A673 (cell line): ENCODE measurements at regions not wholly inside any gene's neighbourhood (a gene's known extent, or its start where the extent isn't known, plus 50 kb on each side); places are given as distances from the start of the nearest gene placed in this dataset.

Experiments used
- EZH2 ChIP-seq: fragments of 200-600 bp; sonication (generic); IDR thresholded peaks from 2 replicates; pipeline ENCODE4 v1.6.1; 2017; ENCODE audit warnings: borderline replicate concordance, low read depth, mild to moderate bottlenecking, mixed read lengths, antibody characterized with exemption, low read length; ENCODE audit not compliant: poor library complexity, severe bottlenecking
- TF ChIP-seq, protein P1 (sequence below): fragments of 300-800, 200-600 bp; sonication (generic); conservative IDR thresholded peaks from 2 replicates; pipeline ENCODE4 v1.5.1; 2017; ENCODE audit warnings: low read depth, mild to moderate bottlenecking, antibody characterized with exemption, low read length, moderate library complexity, mixed read lengths

DNA sequence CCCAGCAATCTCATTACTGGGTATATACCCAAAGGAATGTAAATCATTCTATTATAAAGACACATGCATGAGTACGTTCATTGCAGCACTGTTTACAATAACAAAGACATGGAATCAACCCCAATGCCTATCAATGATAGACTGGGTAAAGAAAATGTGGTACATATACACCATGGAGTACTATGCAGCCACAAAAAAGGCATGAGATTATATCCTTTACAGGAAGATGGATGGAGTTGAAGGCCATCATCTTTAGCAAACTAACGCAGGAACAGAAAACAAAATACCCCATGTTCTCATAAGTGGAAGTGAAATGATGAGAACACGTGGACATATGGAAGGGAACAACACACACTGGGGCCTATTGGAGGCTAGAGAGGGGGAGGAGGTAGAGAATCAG, 115.7 kb downstream of the NUS1 start:
- no peak for TF ChIP-seq EZH2
- TF ChIP-seq, protein P1, sequence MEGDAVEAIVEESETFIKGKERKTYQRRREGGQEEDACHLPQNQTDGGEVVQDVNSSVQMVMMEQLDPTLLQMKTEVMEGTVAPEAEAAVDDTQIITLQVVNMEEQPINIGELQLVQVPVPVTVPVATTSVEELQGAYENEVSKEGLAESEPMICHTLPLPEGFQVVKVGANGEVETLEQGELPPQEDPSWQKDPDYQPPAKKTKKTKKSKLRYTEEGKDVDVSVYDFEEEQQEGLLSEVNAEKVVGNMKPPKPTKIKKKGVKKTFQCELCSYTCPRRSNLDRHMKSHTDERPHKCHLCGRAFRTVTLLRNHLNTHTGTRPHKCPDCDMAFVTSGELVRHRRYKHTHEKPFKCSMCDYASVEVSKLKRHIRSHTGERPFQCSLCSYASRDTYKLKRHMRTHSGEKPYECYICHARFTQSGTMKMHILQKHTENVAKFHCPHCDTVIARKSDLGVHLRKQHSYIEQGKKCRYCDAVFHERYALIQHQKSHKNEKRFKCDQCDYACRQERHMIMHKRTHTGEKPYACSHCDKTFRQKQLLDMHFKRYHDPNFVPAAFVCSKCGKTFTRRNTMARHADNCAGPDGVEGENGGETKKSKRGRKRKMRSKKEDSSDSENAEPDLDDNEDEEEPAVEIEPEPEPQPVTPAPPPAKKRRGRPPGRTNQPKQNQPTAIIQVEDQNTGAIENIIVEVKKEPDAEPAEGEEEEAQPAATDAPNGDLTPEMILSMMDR, result no peak
